Sigmoid colon (tissue), 4 donors: ENCODE measurements at regions not wholly inside any gene's neighbourhood (a gene's known extent, or its start where the extent isn't known, plus 50 kb on each side); places are given as distances from the start of the nearest gene placed in this dataset.

Experiments used
- CTCF ChIP-seq, 4 experiments: fragments of 450-650 bp in 3 of 4; fragments of 200-600 bp in 1 of 4; IDR thresholded peaks; one replicate each; pipeline ENCODE4 v1.5.1; 2016 to 2019; ENCODE audit warnings: antibody characterized with exemption in 4 of 4, mild to moderate bottlenecking in 3 of 4, moderate library complexity in 2 of 4
- POLR2A ChIP-seq, 2 donors: fragments of 450-650 bp; IDR thresholded peaks; one replicate each; pipeline ENCODE4 v1.6.1; 2016; ENCODE audit warnings: antibody characterized with exemption in 2 of 2, mild to moderate bottlenecking in 2 of 2, moderate library complexity in 2 of 2
- POLR2AphosphoS5 ChIP-seq, 4 donors: sonication (generic); formaldehyde crosslinking; IDR thresholded peaks; one replicate each; pipeline ENCODE4 v1.6.1; 2017; ENCODE audit warnings: antibody characterized with exemption in 4 of 4

DNA sequence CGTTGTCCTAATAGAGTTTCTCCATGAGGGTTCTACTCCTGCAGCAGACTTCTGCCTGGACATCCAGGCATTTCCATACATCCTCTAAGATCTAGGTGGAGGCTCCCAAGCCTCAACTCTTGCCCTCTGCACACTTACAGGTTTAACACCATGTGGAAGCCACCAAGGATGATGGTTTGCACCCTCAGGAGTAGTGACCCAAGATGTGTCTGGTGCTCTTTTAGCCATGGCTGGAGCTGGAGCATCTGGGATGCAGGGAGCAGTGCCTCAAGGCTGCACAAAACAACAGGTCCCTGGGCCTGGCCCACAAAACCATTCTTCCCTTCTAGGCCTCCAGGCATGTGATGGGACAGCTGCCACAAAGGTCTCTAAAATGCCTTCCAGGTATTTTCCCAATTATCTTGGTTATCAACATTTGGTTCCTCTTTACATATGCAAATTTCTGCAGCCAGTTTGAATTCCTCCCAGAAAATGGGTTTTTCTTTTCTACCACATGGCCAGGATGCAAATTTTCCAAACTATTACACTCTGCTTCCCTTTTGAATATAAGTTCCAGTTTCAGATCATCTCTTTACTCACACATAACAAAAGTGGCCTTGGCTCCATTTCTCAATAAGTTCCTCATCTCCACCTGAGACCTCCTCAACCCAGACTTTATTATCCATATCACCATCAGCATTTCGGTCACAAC, 69.5 kb upstream of the GNAZ start:
- TF ChIP-seq CTCF (IDR thresholded peaks at IDR 0.05) (no peak), POLR2A (IDR thresholded peaks at IDR 0.05) (no peak), POLR2AphosphoS5 (IDR thresholded peaks at IDR 0.05) (no peak)
